ENCODE measurements at regions not wholly inside any gene's neighbourhood (a gene's known extent, or its start where the extent isn't known, plus 50 kb on each side); places are given as distances from the start of the nearest gene placed in this dataset.
A peak's percentile ranks its signal among the peaks of the same experiment; 100 is the strongest.

- intact Hi-C loops (cut with micrococcal nuclease): no loop called here
- no peak for DNase-seq
- Mint-ChIP-seq H3K27me3 (ENCODE audit: low read depth) (no peaks in the 10 kb centered on the region), H3K9me3 (no peaks in the 10 kb centered on the region), H3K27ac (no peak overlapping the region), H3K36me3 (ENCODE audit: low read depth) (no peaks in the 10 kb centered on the region), H3K4me3 (no peak overlapping the region), H3K4me1 (ENCODE audit: low read depth) (peaks cover 4% of the 10 kb centered on the region)
- CTCF ChIA-PET: no interaction called here
These were observed 923.2 kb downstream of the SH3BGRL start for GRCh38 chrX:82125103-82125502.

DNA sequence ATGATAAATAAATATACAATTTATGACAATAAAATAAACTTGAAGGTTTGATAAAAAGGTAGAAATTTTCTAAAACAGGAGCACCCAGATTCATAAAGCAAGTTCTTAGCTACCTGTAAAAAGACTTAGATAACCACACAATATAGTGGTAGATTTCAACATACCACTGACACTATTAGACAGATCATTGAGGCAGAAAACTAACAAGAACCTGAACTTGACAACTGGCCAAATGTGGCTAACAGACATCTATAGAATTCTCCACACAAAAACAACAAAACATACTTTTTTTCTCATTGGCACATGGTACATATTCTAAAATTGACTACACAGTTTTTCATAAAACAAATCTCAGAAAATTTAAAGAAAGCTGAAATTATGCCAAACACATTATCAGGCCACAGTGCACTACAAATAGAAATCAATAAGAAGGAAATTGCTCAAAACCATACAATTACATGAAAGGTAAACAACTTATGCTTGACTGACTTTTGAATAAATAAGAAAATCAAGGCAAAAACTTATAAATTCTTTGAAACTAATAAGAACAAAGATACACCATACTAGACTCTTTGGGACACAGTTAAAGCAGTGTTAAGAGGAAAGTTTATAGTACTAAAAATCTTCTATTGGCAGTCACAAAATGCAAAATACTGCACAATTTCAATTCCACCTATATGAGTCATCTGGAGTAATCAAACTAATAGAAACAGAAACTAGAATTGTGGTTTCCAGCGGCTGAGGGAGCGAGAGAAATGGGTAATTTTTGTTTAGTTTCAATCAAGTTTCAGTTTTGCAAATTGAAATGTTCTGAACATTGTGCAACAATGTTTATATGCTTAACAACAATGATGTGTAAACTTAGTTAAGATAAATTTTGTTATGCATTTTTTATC is 925.6 kb downstream of the SH3BGRL start:
- Mint-ChIP-seq H3K36me3 (ENCODE audit: low read depth) (peaks cover 1% of the 10 kb centered on the region), H3K27ac (no peak overlapping the region), H3K9me3 (no peaks in the 10 kb centered on the region), H3K4me3 (no peak overlapping the region), H3K4me1 (ENCODE audit: low read depth) (peaks cover 4% of the 10 kb centered on the region), H3K27me3 (ENCODE audit: low read depth) (no peaks in the 10 kb centered on the region)
- CTCF ChIA-PET: no interaction called here
- intact Hi-C loops (cut with micrococcal nuclease): no loop called here
- DNase-seq: peak; percentile 10

DNA sequence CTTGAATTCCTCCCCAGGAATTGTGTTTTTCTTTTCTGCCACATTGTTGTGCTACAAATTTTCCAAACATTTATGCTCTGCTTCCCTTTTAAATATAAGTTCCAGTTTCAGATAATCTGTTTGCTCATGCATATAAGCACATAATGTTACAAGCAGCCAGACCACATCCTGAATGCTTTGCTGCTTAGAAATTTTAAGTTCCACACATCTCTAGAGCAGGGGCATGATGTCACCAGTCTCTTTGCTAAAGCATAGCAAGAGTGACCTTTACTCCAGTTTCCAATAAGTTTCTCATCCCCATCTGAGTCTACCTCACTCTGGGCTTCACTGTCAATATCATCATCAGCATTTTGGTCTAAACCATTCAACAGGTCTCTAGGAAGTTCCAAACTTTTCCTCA is 932.5 kb downstream of the SH3BGRL start:
- Mint-ChIP-seq H3K36me3 (ENCODE audit: low read depth) (peaks cover 5% of the 10 kb centered on the region), H3K27ac (no peak overlapping the region), H3K4me1 (ENCODE audit: low read depth) (no peaks in the 10 kb centered on the region), H3K4me3 (no peak overlapping the region), H3K9me3 (peaks cover 9% of the 10 kb centered on the region), H3K27me3 (ENCODE audit: low read depth) (no peaks in the 10 kb centered on the region)
- DNase-seq: no peak
- CTCF ChIA-PET: no interaction called here
- intact Hi-C loops (cut with micrococcal nuclease): no loop called here

- CTCF ChIA-PET: no interaction called here
- no peaks in the 10 kb centered on the region for H3K27me3 Mint-ChIP-seq (ENCODE audit: low read depth)
- H3K4me3 Mint-ChIP-seq: no peak overlapping the region
- no peak for DNase-seq
- peaks cover 1% of the 10 kb centered on the region for H3K36me3 Mint-ChIP-seq (ENCODE audit: low read depth)
- no peak overlapping the region for H3K27ac Mint-ChIP-seq
- H3K4me1 Mint-ChIP-seq (ENCODE audit: low read depth): peaks cover 11% of the 10 kb centered on the region
- H3K9me3 Mint-ChIP-seq: peaks cover 15% of the 10 kb centered on the region
- intact Hi-C loops (cut with micrococcal nuclease): no loop called here
These were observed 940.0 kb downstream of the SH3BGRL start for GRCh38 chrX:82141942-82142341.

GRCh38 chrX:82161195-82161594 is 959.3 kb downstream of the SH3BGRL start:
- H3K4me3 Mint-ChIP-seq: no peak overlapping the region
- H3K36me3 Mint-ChIP-seq (ENCODE audit: low read depth): no peaks in the 10 kb centered on the region
- H3K9me3 Mint-ChIP-seq: no peaks in the 10 kb centered on the region
- CTCF ChIA-PET: no interaction called here
- H3K4me1 Mint-ChIP-seq (ENCODE audit: low read depth): no peaks in the 10 kb centered on the region
- H3K27me3 Mint-ChIP-seq (ENCODE audit: low read depth): no peaks in the 10 kb centered on the region
- no peak for DNase-seq
- intact Hi-C loops (cut with micrococcal nuclease): no loop called here
- no peak overlapping the region for H3K27ac Mint-ChIP-seq

DNA sequence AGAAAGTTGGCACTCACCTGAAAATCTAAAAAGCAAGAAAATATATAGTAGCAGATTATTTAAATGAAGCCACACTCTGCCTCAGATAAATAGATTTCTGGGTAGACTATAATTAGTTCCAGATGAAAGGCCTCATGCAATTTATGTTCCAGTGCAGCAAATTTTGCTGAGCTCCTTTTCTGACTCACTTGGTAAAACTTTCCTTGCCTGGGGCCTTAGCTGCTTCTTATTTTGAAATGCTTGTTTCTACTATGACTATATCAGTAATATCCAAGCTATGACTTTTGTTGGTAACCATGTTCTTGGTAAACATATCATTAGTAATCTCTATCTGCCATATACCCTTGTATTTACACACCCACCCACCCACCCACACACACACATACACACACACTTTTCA is 961.8 kb downstream of the SH3BGRL start:
- H3K36me3 Mint-ChIP-seq (ENCODE audit: low read depth): no peaks in the 10 kb centered on the region
- H3K4me3 Mint-ChIP-seq: no peak overlapping the region
- CTCF ChIA-PET: no interaction called here
- no peak overlapping the region for H3K27ac Mint-ChIP-seq
- H3K9me3 Mint-ChIP-seq: peaks cover 8% of the 10 kb centered on the region
- H3K4me1 Mint-ChIP-seq (ENCODE audit: low read depth): no peaks in the 10 kb centered on the region
- no peak for DNase-seq
- H3K27me3 Mint-ChIP-seq (ENCODE audit: low read depth): no peaks in the 10 kb centered on the region
- intact Hi-C loops (cut with micrococcal nuclease): no loop called here

- no peaks in the 10 kb centered on the region for H3K9me3 Mint-ChIP-seq
- intact Hi-C loops (cut with micrococcal nuclease): no loop called here
- CTCF ChIA-PET: no interaction called here
- DNase-seq: no peak
- H3K4me3 Mint-ChIP-seq: no peak overlapping the region
- H3K27ac Mint-ChIP-seq: no peak overlapping the region
- H3K4me1 Mint-ChIP-seq (ENCODE audit: low read depth): no peaks in the 10 kb centered on the region
- H3K36me3 Mint-ChIP-seq (ENCODE audit: low read depth): no peaks in the 10 kb centered on the region
- no peaks in the 10 kb centered on the region for H3K27me3 Mint-ChIP-seq (ENCODE audit: low read depth)
These were observed 995.0 kb downstream of the SH3BGRL start for GRCh38 chrX:82196866-82197265.

- Mint-ChIP-seq H3K27me3 (ENCODE audit: low read depth) (no peaks in the 10 kb centered on the region), H3K9me3 (no peaks in the 10 kb centered on the region), H3K36me3 (ENCODE audit: low read depth) (no peaks in the 10 kb centered on the region), H3K4me3 (no peak overlapping the region), H3K4me1 (ENCODE audit: low read depth) (no peaks in the 10 kb centered on the region), H3K27ac (no peak overlapping the region)
- intact Hi-C loops (cut with micrococcal nuclease): no loop called here
- CTCF ChIA-PET: no interaction called here
- no peak for DNase-seq
These were observed 1007.1 kb downstream of the SH3BGRL start for GRCh38 chrX:82208975-82209374.

DNA sequence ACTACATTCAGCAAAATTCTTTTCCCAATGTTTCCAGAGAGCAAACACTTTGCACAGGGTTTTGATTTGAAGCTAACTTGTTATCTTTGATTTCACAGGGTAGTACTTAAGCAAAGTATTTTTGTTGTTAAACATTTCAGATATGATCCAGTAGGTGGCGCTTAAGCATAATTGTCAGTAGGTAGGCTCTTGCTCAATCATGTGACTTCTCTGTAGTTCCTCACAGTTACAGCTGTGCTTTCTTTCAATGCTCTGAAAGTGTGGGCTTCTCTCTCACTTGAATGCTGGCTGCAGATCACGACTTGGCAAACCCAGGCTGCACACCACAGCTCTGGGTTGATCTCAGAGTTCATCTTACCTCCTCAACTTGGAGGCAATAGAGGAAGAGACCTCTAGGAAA is 1016.5 kb downstream of the SH3BGRL start:
- no peak for DNase-seq
- intact Hi-C loops (cut with micrococcal nuclease): loop anchor here (10.0 kb wide), 1 partner anchor 456 kb away; no protein-coding TSS in a partner anchor
- no peak overlapping the region for H3K27ac Mint-ChIP-seq
- H3K4me3 Mint-ChIP-seq: no peak overlapping the region
- no peaks in the 10 kb centered on the region for H3K9me3 Mint-ChIP-seq
- H3K27me3 Mint-ChIP-seq (ENCODE audit: low read depth): no peaks in the 10 kb centered on the region
- H3K4me1 Mint-ChIP-seq (ENCODE audit: low read depth): peaks cover 2% of the 10 kb centered on the region
- H3K36me3 Mint-ChIP-seq (ENCODE audit: low read depth): no peaks in the 10 kb centered on the region
- CTCF ChIA-PET: interaction anchor here (0.6 kb wide), 3 partner anchors 14 to 1284 kb away, joined by 3 read pairs; no protein-coding TSS in a partner anchor

- intact Hi-C loops (cut with micrococcal nuclease): loop anchor here (10.0 kb wide), 1 partner anchor 456 kb away; no protein-coding TSS in a partner anchor
- CTCF ChIA-PET: interaction anchor here (0.6 kb wide), 1 partner anchor 13 kb away, joined by 3 read pairs; no protein-coding TSS in a partner anchor
These were observed 1017.2 kb downstream of the SH3BGRL start for GRCh38 chrX:82219129-82219528.

DNA sequence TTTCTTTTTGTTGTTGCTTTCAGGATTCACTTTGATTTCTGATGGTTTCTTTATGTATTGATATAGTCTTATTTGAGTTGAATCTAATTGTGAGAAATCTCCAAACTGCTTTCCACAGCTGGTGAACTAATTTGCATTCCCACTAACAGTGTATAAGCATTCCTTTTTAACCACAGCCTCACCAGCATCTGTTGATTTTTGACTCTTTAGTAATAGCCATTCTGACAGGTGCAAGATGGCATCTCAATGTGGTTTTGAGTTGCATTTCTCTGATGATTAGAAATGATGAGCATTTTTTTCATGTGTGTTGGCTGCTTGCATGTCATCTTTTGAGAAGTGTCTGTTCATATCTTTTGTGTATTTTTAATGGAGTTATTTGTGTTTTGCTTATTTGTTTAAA is 1023.1 kb downstream of the SH3BGRL start:
- H3K36me3 Mint-ChIP-seq (ENCODE audit: low read depth): no peaks in the 10 kb centered on the region
- no peak overlapping the region for H3K27ac Mint-ChIP-seq
- no peak overlapping the region for H3K4me3 Mint-ChIP-seq
- no peaks in the 10 kb centered on the region for H3K4me1 Mint-ChIP-seq (ENCODE audit: low read depth)
- CTCF ChIA-PET: no interaction called here
- no peak for DNase-seq
- intact Hi-C loops (cut with micrococcal nuclease): no loop called here
- H3K27me3 Mint-ChIP-seq (ENCODE audit: low read depth): no peaks in the 10 kb centered on the region
- no peaks in the 10 kb centered on the region for H3K9me3 Mint-ChIP-seq

More at GRCh38 chrX:82219129-82219528, 1017.2 kb downstream of the SH3BGRL start:
- no peak for DNase-seq
- Mint-ChIP-seq H3K27me3 (ENCODE audit: low read depth) (no peaks in the 10 kb centered on the region), H3K36me3 (ENCODE audit: low read depth) (no peaks in the 10 kb centered on the region), H3K27ac (no peak overlapping the region), H3K4me1 (ENCODE audit: low read depth) (peaks cover 2% of the 10 kb centered on the region), H3K4me3 (no peak overlapping the region), H3K9me3 (no peaks in the 10 kb centered on the region)

- CTCF ChIA-PET: no interaction called here
- no peaks in the 10 kb centered on the region for H3K4me1 Mint-ChIP-seq (ENCODE audit: low read depth)
- intact Hi-C loops (cut with micrococcal nuclease): no loop called here
- H3K27me3 Mint-ChIP-seq (ENCODE audit: low read depth): no peaks in the 10 kb centered on the region
- DNase-seq: no peak
- no peaks in the 10 kb centered on the region for H3K36me3 Mint-ChIP-seq (ENCODE audit: low read depth)
- H3K4me3 Mint-ChIP-seq: no peak overlapping the region
- peaks cover 2% of the 10 kb centered on the region for H3K9me3 Mint-ChIP-seq
- H3K27ac Mint-ChIP-seq: no peak overlapping the region
These were observed 1028.1 kb downstream of the SH3BGRL start for GRCh38 chrX:82230013-82230412.

DNA sequence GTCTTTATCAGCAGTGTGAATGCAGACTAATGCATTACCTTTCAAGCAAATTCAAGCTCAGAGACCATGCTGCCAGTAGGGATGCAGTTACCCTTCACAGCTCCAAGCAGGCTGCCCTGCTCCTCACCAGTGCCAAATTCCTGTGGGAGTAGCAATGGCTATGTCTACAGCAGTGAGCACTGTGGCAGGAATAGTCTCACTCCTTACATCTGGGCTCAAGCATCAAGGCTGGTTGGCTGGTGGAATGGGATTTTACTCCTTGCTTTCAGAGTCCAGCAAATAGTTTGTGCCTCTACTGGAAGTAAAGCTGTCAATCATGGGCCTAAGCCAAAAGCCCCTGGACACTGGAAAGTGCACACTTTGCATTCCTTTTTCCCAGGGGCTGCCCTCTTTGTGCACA is 1030.8 kb downstream of the SH3BGRL start:
- H3K9me3 Mint-ChIP-seq: peaks cover 15% of the 10 kb centered on the region
- no peak for DNase-seq
- H3K4me1 Mint-ChIP-seq (ENCODE audit: low read depth): no peaks in the 10 kb centered on the region
- CTCF ChIA-PET: interaction anchor here (0.8 kb wide), 1 partner anchor 14 kb away, joined by 3 read pairs; no protein-coding TSS in a partner anchor
- H3K4me3 Mint-ChIP-seq: no peak overlapping the region
- H3K27me3 Mint-ChIP-seq (ENCODE audit: low read depth): no peaks in the 10 kb centered on the region
- intact Hi-C loops (cut with micrococcal nuclease): no loop called here
- no peak overlapping the region for H3K27ac Mint-ChIP-seq
- H3K36me3 Mint-ChIP-seq (ENCODE audit: low read depth): no peaks in the 10 kb centered on the region
